Limb (tissue), 2 donors: ENCODE measurements at regions not wholly inside any gene's neighbourhood (a gene's known extent, or its start where the extent isn't known, plus 50 kb on each side); places are given as distances from the start of the nearest gene placed in this dataset.
"Not testable (repeated sequence)": the region's sequence is repeated elsewhere in the genome, so short reads cannot be mapped to it uniquely, and the experiment has no call there.

ENCODE experiments used
- DNase-seq, 2 donors: peaks; one replicate each; pipeline ENCODE4 v3.0.0-alpha.2; 2016; ENCODE audit errors: extremely low spot score in 2 of 2

DNA sequence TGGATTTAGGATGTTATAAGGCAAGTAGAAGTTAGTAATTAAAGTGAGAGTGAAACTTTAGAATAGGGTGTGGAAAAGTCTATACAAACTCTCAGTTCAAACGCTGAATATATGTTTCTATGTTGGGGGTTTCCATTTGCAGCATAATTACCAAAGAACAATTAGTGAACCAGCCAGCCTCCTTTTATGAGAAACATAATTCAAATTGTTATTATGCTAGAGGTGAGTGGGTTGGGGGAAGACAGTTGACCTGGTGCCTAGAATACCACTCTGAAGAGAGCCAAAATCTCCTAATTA lies 435.8 kb downstream of the MDFIC start:
- DNase-seq = no peak

DNA sequence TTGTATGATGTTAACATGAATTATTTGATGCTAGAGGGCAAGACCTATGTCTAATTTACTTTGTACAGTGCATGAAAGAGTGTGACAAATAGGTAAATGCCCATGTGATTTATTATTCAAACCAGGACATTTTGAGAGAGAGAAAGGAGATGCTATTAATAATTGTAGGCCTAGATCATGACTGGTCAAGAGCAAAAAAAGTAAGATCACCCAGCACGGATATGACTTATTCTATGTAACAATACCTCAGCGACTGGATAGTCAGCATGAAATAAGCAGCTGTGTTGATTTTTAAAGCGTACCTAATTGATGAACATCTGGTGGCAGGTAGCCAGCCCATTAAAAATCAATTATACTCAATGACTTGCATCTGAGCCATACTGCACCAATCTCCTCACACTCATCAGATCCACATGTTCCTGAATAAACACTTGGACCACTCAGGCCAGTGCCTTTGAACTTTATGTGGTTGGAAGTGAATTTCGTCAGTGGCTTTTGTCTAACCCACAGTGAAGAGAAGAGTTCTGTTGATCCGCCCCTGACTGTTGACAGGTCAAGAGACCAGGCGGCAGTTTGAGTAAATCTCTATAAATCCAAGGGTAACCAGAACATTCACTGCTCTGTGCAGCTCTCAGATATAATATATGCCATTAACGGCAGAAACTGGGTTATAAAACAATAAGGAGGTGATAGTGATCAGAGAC lies 435.3 kb downstream of the MDFIC start:
- DNase-seq = no peak

DNA sequence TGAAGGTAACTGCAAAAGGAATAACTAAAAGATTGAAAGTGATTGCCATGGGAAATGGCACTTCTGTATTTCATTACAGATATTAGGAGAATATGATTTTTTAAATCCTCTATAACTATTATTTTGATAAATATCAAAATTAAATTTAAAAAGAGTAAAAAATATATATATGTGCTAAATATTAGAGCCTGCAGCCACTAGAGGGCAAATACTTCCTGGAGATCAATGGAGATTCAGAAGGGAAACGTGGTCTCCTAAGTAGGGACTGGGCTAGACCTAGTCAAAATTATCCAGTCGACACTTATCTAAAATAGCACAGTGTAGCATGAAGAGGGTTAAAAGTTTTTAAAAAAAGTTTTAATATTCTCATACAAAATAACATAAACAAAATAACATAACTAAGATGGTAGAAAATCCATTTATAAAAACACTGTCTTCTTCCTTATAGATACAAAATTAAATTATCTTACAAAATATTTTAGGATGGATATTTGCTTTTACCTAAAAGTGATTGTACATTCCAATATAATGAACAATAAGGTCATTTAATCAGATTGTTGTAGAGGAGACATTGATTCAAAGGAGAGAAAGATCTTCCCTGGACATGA lies 434.3 kb downstream of the MDFIC start:
- DNase-seq = peak in 1 of 2 donors; percentile 19

DNA sequence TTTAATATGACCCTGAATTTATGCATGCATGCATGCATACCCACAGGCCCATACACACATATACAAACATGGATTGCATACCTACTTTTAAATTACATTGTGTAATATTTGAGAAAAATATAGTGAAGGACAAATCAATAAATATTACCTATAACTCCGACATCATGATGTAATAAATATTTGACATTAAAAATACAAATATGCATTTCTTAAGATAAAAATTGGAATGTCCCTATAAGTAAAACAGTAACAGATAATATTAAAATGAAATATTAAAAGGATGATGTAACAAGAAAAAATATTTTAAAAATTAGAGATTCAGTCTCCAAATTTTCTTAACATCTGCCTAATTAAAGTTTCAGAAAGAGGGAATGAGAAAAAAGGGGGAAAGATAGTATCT lies 433.0 kb downstream of the MDFIC start:
- no peak for DNase-seq

DNA sequence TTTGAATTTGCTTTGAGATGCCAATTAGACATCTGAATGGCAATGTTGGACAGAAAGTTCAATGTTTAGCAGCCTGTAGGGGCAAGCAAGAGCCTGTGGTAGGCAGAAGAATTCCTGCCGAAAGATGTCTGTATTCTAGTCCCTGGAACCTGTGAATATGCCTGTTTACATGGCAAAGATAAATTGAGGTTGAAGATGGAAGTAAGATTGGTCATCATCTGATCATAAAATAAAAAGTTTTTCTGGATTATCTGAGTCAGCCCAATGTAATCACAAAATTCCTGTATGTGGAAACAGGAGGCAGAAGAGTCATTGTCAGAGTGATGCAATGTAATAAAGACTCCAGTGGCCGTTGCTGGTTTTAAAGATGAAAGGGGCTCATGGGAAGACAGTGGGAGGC lies 430.5 kb downstream of the MDFIC start:
- DNase-seq = no peak

DNA sequence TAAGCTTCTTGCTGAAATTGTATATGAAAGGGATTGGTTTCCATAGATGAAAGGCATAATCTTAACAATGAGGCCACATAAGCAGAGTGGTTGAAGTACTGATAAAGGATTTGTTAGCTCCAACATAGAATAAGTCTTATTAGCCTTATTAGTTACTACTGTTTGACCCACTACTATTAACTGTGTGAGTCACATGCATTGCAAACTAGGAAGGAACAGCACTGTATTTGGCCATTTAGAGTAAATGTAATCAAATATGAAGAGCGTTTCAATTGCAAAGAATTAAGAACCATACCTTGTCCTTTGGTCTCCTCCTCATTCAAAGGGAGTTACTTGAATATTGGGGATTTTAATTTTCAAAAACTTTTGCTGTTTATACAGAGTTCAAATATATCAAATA lies 428.9 kb downstream of the MDFIC start:
- no peak for DNase-seq

DNA sequence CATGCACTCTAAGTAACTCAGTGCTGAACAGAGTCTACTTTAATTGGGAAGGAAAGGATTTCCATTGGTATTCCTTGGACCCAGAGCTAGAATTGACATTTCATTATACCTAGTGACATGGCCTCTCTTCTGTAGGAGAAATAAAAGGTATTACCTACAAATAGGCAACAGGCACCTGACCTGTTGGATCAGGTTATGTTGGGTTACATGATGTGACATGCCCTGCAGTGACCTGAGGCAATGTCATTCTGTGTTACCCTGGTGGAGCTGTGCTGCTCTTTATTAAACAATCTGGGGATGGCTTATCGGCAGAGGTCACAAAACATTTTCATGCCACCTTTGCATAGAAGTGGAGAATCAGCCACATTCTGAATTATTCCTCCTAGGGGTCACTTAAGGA lies 427.7 kb downstream of the MDFIC start:
- no peak for DNase-seq

DNA sequence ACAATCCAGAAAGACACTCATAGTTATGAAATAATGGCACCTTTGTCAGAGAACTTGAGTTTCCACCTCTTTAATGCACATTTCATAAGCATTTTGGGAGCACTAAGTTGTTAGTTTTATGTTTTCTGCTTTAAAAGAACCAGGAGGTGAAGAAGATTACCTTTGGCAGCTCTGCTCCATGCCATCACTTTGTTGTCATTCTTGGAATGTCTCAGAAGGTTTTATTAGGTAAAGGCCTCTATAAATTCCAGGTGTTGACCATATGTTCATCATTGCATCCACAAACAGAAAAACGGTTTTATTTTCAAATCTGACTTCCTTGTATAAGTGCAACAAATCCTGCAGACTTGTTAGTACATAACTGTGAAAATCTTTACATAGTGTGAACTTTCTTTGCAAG lies 424.8 kb downstream of the MDFIC start:
- no peak for DNase-seq

DNA sequence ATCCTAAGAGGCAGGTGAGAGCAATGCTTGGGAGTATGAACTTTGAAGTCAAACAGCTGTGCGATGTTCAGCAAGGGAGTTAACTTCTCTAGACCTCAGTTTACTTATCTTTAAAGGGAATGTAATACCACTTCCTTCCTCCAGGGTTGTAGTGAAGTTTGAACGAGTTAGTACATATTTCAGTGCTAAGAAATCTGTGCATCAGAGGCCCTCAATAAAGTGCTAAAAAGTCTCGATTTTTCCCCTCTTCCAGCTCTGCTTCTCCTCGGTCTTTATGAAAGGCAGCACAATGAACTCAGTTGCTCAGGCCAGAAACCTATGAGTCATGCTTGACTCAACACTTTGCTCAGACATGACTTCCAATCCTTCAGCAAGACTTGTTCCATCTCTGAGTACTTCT lies 418.9 kb downstream of the MDFIC start:
- DNase-seq = no peak

DNA sequence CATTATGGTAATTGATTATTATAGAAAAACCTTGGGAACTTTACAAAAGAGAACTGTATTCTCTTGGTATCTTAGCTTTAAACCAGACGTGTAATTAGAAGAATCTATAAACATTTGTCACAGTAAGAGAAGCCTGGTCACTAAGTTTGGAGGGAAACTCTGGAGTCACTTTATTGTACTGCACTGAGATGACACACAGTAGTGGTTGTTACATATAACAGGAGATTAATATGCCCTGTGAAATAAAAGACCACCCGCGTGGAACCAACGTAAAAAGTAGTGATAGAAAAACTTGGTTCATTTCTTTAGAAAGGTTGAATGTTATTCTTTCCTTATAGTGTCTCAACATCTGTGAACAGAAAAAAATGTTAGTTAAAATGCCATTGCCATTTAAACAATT lies 416.1 kb downstream of the MDFIC start:
- no peak for DNase-seq

DNA sequence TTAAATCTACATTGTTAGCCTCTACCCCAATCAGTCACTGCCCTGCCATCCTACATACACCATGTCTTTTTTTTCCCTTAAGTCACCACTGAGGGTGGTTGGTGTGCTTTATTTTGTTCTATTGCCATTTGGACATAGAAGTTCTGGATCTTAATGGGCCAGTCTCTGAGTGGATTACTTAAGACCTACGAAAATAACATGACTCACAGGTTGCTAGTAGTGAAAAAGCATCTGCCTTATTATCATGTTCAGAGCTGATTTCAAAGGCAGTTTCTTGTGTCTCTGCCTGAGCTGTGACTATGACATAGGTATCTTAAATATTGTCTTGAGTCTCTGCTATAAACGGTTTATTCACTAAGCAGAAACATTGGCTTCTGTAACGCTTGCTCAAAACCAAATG lies 410.8 kb downstream of the MDFIC start:
- no peak for DNase-seq

DNA sequence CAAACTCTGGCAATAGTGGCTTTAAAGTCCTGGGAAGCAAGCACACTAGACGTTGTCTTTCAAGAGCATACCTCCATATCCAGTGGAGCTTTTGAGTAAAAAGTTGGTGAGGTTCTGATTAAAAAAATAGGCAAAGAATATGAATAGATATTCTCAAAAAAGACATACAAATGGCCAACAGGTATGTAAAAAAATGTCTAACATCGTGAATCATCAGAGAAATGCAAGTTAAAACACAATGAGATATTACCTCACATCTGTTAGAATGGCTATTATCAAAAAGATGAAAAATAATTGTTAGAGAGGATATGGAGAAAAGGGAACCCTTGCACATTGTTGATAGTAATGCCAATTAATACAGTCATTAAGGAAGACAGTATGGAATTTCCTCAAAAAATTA lies 407.1 kb downstream of the MDFIC start:
- no peak for DNase-seq

DNA sequence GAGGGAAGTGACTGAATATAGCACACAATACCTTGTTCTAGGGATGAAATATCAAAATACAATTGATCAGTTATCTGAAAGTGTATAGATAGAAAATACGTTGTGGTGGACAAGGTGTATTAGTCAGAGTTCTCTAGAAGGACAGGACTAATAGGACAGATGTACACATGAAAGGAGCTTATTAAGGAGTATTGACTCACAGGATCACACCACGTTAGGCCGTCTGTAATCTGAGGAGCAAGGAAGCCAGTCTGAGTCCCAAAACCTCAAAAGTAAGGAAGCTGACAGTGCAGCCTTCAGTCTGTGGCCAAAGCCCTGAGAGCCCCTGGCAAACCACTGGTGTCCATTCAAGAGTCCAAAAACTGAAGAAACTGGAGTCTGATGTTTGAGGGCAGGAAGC lies 406.1 kb downstream of the MDFIC start:
- DNase-seq = no peak

DNA sequence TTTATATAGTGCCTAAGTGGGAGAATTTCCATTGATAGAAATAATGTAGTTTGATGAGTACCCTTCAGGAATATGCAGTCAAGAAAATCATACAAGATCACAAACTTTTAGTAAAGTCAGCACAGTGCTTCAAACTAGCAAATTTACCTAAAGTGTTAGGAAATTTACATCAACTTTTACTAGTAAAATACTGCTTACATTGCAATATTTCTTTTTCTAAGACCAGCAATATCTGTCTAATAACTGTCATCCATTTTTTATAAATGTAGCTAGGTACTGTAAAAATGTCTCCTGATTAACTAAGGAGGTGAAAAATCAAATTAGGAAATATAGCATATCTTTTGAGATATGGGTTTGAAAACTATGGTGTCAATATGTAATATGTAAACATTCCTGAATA lies 405.4 kb downstream of the MDFIC start:
- DNase-seq = no peak

DNA sequence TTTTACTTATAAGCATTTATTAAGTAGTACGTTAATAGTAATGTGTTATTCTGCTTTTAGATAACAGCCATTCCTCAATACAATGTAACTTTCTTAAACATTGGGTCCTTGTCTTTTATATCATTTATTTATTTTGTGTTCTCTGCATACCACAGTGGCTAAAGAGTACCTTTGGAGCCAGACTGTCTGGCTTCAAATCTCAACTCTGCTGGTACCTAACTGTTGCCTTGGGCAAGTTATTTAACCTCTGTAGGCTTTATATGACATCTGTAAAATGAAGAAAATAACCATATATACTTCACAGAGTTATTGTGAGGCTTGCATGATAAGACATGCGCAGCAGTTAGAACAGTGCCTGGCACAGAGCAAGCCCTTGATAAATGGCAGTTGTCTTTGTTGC lies 397.6 kb downstream of the MDFIC start:
- DNase-seq = no peak

DNA sequence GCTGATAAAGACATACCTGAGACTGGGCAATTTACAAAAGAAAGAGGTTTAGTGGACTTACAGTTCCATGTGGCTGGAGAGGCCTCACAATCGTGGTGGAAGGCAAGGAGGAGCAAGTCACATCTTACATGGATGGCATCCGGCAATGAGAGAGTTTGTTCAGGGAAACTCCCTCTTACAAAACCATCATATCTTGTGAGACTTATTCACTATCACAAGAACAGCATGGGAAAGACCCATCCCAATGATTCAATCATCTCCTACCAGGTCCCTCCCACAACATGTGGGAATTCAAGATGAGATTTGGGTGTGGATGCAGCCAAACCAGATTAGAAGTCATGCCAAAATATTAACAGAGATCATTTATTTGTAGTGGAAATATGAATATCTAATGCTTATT lies 388.4 kb downstream of the MDFIC start:
- not testable (repeated sequence) for DNase-seq

DNA sequence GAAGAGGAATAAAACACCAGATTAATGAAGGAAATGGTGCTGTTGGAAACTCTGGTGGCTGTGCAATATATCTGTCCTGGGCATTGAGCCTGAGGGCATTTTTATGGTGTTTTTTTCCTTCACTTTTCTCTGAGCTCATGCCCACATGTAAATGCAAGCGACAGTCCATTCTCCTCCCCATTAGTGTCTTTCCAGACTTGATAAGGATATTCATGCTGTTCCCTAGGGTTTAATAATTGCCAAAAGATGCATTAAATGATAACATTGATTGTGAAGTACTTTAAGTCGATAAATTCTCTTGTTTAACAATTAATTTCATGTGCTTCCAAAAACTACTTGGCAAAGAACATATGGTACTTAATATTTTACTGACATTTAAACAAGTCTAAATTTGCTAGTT lies 384.7 kb downstream of the MDFIC start:
- DNase-seq = no peak

DNA sequence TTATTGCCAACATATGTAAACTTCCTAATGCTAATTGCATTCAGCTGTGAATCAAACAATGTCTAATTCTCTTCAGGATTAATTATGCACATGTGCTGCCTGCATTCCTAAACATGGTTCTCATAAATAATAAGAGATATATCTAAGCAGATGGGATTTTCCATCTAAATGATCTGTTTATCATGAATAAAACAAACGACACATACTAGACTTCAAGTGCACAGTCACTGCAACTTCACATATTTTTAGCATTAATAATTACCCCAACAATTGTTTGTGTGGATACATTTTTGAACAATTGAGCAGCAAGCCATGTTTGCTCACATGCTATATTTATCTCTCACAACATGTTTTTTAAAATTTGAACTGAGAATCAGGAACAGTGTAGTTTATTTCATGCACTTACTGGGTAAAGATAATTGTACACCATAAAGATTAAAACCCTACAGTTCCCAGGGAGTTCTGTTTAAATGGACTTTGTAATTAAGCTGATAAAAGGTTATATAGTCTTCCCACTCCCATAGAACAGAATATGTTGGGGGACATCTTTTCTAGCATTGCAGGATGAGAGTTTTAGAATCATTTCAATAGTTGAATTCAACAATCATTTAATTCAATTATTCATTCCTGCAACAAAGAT lies 378.5 kb downstream of the MDFIC start:
- no peak for DNase-seq

DNA sequence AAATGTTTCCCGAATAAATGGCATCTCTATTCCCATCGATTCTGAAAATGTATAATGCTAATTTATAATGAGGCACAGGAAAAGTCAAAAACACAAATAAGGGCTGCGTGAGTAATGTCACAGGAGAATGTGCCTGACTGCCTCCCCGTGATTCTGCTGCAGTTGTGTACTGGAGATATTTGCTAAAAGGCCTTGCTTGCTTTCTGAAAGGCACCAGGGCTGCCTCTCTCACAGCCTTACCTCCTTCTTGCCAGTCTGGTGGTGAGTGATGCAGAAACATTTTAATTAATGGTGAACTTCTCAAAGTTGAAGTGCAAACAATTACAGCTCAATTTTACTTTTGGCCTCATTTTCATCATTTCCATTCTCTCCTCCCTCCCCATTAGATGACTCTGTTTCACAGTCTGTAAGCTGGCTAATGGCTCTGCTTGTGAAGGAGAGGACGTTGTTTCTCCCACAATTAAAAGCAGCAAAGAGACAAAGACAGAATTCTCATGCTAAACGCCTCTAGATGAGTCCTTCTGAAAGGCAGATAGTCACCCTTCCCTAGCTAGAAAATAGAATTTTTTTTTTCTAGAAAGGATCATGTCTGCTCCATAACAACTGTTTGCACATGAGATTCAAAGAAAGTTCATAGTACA lies 377.6 kb downstream of the MDFIC start:
- DNase-seq = no peak

DNA sequence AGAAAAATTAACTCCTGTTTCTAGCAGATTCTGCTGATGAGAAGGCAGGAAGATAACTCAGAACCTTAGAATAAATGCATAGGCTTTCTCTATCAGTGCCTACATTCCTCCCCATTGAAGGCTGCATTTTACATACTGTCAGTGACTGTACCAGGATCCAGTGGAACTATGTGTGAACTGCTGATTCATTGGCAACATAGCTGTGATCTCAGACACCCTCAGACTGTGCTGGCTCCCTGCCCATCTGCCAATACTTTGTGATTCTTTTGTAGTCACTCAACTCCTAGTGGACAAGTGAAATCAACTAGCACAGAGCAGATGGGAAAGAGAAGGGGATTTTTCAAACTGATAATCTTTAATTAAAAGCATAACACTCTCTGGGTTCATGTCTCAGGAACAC lies 375.8 kb downstream of the MDFIC start:
- no peak for DNase-seq

DNA sequence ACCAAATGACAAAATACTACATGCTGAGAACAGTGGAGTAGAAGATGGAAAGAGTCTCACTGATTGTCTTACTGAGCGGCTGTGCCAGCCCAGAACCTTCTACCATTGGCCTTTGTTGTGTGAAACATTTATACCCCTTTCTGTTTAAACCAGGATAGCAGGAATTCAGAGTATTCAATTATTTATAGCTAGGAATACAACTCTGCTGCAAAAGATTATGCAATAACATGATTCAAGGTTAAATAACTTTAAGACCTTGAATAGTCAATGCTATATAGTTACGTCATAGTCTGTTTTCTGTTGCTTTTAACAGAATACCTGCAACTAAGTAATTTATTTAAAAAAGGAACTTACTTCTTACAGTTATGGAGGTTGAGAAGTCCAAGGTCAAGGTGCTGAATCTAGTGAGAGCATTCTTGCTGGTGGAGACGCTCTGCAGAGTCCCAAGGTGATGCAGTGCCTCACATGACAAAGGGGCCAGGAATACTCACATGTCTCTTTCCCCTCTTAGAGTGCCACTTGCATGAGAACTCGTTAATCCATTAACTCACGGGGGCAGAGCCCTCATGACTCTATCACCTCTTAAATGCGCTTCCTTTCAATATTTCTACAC lies 371.8 kb downstream of the MDFIC start:
- no peak for DNase-seq

DNA sequence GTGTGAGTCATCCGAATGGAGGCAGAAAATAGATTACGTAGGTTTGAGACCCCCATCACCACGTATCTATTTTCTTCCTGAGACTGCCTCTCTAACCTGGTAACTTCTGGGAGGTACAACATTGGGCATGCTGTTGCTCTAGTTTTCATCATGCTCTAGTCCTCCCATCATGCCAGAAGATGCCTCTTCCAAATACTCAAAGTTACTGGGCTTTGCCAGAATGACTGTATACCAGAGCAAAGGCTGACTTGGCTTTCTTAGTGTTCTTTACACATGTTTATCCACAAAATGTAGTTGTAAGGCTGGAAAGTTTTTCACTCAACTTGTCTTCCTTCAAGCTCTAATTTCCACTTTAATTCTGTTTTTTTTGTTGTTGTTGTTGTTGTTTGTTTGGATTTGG lies 370.5 kb downstream of the MDFIC start:
- DNase-seq = no peak
